ENCODE measurements at regions not wholly inside any gene's neighbourhood (a gene's known extent, or its start where the extent isn't known, plus 50 kb on each side); places are given as distances from the start of the nearest gene placed in this dataset.
A peak's percentile ranks its signal among the peaks of the same experiment; 100 is the strongest.

DNA sequence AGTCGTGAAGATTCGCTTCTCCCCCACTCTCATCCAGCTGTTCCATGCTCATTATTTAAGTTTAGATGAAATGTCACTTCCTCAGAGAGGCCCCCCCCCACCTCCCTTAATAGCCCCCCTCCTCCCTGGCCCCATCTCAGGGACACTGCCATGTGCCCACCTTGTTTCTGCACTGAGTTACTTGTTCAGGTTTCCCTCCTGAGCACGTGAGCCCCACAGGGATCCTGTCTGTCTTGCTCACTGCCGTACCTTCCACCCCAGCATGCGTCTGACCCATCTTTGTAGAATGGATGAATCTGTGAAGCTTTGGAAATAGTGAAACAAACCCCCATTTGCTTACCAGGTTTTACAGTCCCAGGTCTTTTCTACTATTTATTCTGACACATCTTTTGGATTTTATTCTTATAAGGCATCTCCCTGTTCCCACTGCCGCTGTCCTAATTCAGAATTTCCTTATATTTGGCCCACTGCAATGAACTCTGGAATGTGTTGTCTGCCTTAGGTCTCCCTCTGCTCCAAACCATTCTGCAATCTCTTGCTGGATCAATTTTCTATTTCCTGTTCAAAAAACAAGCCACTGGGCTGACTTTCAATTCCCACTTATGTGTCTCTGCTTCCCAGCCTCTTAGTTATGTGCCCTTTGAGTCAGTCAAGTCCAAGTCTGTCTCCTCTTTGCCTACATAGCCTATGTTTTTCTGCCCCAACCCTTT is 136.5 kb upstream of the ECI2 start:
- no peak overlapping the region for H3K4me3 ChIP-seq (ENCODE audit: low read depth, low read length)

DNA sequence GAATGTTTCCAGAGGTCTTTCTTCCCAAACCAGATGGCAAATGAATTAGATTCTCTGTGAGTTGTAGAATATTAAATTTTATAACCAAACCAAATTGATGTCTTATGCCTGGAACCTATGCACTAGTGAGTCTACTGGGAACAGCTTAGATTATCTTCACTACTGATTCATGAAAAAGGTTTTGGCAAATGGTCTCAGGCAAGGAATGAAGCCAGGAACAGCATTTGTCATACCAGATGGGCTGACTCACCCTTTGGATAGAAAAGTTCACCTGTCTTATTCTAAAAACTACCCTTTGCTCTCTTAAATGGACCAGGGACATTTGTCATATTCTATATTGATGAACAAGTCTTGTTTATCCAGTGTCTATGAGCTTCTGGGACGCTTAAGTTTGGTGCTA is 135.4 kb upstream of the ECI2 start:
- DNase-seq (ENCODE audit: low read depth, low spot score): peak; percentile 52
- TF ChIP-seq, protein P1, sequence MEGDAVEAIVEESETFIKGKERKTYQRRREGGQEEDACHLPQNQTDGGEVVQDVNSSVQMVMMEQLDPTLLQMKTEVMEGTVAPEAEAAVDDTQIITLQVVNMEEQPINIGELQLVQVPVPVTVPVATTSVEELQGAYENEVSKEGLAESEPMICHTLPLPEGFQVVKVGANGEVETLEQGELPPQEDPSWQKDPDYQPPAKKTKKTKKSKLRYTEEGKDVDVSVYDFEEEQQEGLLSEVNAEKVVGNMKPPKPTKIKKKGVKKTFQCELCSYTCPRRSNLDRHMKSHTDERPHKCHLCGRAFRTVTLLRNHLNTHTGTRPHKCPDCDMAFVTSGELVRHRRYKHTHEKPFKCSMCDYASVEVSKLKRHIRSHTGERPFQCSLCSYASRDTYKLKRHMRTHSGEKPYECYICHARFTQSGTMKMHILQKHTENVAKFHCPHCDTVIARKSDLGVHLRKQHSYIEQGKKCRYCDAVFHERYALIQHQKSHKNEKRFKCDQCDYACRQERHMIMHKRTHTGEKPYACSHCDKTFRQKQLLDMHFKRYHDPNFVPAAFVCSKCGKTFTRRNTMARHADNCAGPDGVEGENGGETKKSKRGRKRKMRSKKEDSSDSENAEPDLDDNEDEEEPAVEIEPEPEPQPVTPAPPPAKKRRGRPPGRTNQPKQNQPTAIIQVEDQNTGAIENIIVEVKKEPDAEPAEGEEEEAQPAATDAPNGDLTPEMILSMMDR (IDR thresholded peaks at IDR 0.05; ENCODE audit: low read depth, low read length): no peak
- H3K4me3 ChIP-seq (ENCODE audit: low read depth, low read length): no peak overlapping the region
- in situ Hi-C loops (cut with HindIII; ENCODE audit: low sequenced_read_pairs): no loop called here

More for the DNA sequence above, 136.5 kb upstream of the ECI2 start:
- no peak for DNase-seq (ENCODE audit: low read depth, low spot score)
- TF ChIP-seq, protein P1 (IDR thresholded peaks at IDR 0.05; ENCODE audit: low read depth, low read length): no peak
- in situ Hi-C loops (cut with HindIII; ENCODE audit: low sequenced_read_pairs): no loop called here

- TF ChIP-seq, protein P1 (IDR thresholded peaks at IDR 0.05; ENCODE audit: low read depth, low read length): no peak
- in situ Hi-C loops (cut with HindIII; ENCODE audit: low sequenced_read_pairs): no loop called here
- no peak for DNase-seq (ENCODE audit: low read depth, low spot score)
- H3K4me3 ChIP-seq (ENCODE audit: low read depth, low read length): no peak overlapping the region
Measured at GRCh38 chr6:4270001-4270400, 134.6 kb upstream of the ECI2 start.

DNA sequence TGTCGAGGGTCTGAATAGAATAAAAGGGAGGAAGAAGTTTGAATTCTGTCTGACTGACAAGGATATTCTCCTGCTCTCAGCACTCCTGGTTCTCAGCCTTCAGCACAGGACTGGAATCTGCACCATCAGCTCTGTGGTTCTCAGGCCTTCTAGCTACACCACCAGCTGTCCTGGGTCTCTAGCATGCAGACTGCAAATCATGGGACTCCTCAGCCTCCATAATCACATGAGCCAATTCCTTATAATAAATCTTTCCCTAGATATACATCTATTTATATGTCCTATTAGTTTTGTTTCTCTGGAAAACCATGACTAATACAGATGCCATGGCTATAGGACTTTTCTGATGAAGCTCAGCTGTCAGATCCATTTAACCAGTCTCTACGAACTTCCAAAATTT is 132.8 kb upstream of the ECI2 start:
- TF ChIP-seq, protein P1 (IDR thresholded peaks at IDR 0.05; ENCODE audit: low read depth, low read length): no peak
- no peak for DNase-seq (ENCODE audit: low read depth, low spot score)
- H3K4me3 ChIP-seq (ENCODE audit: low read depth, low read length): no peak overlapping the region
- in situ Hi-C loops (cut with HindIII; ENCODE audit: low sequenced_read_pairs): no loop called here

GRCh38 chr6:4265740-4266139 is 130.4 kb upstream of the ECI2 start:
- DNase-seq (ENCODE audit: low read depth, low spot score): no peak
- TF ChIP-seq, protein P1 (IDR thresholded peaks at IDR 0.05; ENCODE audit: low read depth, low read length): no peak
- H3K4me3 ChIP-seq (ENCODE audit: low read depth, low read length): no peak overlapping the region
- in situ Hi-C loops (cut with HindIII; ENCODE audit: low sequenced_read_pairs): no loop called here

- TF ChIP-seq, protein P1 (IDR thresholded peaks at IDR 0.05; ENCODE audit: low read depth, low read length): no peak
- in situ Hi-C loops (cut with HindIII; ENCODE audit: low sequenced_read_pairs): no loop called here
- DNase-seq (ENCODE audit: low read depth, low spot score): no peak
- H3K4me3 ChIP-seq (ENCODE audit: low read depth, low read length): no peak overlapping the region
Measured at GRCh38 chr6:4264601-4265000, 129.2 kb upstream of the ECI2 start.
